ENCODE measurements at regions not wholly inside any gene's neighbourhood (a gene's known extent, or its start where the extent isn't known, plus 50 kb on each side); places are given as distances from the start of the nearest gene placed in this dataset.

GRCh38 chr2:226641008-226641407 lies 158.6 kb downstream of the IRS1 start:
- TF ChIP-seq CTCF (conservative IDR thresholded peaks at IDR 0.05; ENCODE audit: low read depth, low read length): no peak
- TF ChIP-seq EZH2 (IDR thresholded peaks at IDR 0.05; ENCODE audit: borderline replicate concordance, low read depth, low read length, poor library complexity, severe bottlenecking): no peak

All from A673 (cell line).